ENCODE measurements at regions not wholly inside any gene's neighbourhood (a gene's known extent, or its start where the extent isn't known, plus 50 kb on each side); places are given as distances from the start of the nearest gene placed in this dataset.

- Histone ChIP-seq H3K36me3 (no peaks in the 10 kb centered on the region), H3K27me3 (ENCODE audit: insufficient read depth, low read depth, severe bottlenecking) (no peaks in the 10 kb centered on the region), H3K4me3 (ENCODE audit: low read depth, low read length) (no peak overlapping the region), H3K9me3 (ENCODE audit: severe bottlenecking) (no peaks in the 10 kb centered on the region), H3K27ac (no peak overlapping the region)
- DNase-seq = no peak
- no peak for TF ChIP-seq CTCF (IDR thresholded peaks at IDR 0.05; ENCODE audit: low read depth, low read length)
Measured at GRCh38 chr12:60437297-60437696, 841.5 kb downstream of the SLC16A7 start.

GRCh38 chr12:60441577-60441976 lies 845.7 kb downstream of the SLC16A7 start:
- no peaks in the 10 kb centered on the region for H3K36me3 ChIP-seq
- DNase-seq = no peak

GRCh38 chr12:60451457-60451856 lies 855.6 kb downstream of the SLC16A7 start:
- no peaks in the 10 kb centered on the region for H3K27me3 ChIP-seq (ENCODE audit: insufficient read depth, low read depth, severe bottlenecking)
- no peaks in the 10 kb centered on the region for H3K36me3 ChIP-seq
- TF ChIP-seq CTCF (IDR thresholded peaks at IDR 0.05; ENCODE audit: low read depth, low read length) = no peak
- no peaks in the 10 kb centered on the region for H3K9me3 ChIP-seq (ENCODE audit: severe bottlenecking)
- no peak for DNase-seq
- H3K4me3 ChIP-seq (ENCODE audit: low read depth, low read length) = no peak overlapping the region
- H3K27ac ChIP-seq = no peak overlapping the region

More at GRCh38 chr12:60441577-60441976, 845.7 kb downstream of the SLC16A7 start:
- TF ChIP-seq CTCF (IDR thresholded peaks at IDR 0.05; ENCODE audit: low read depth, low read length) = no peak
- Histone ChIP-seq H3K27ac (no peak overlapping the region), H3K27me3 (ENCODE audit: insufficient read depth, low read depth, severe bottlenecking) (no peaks in the 10 kb centered on the region), H3K4me3 (ENCODE audit: low read depth, low read length) (no peak overlapping the region), H3K9me3 (ENCODE audit: severe bottlenecking) (no peaks in the 10 kb centered on the region)

- no peak overlapping the region for H3K4me3 ChIP-seq (ENCODE audit: low read depth, low read length)
- no peaks in the 10 kb centered on the region for H3K27me3 ChIP-seq (ENCODE audit: insufficient read depth, low read depth, severe bottlenecking)
- H3K9me3 ChIP-seq (ENCODE audit: severe bottlenecking) = no peaks in the 10 kb centered on the region
- no peaks in the 10 kb centered on the region for H3K36me3 ChIP-seq
- DNase-seq = no peak
- no peak overlapping the region for H3K27ac ChIP-seq
- no peak for TF ChIP-seq CTCF (IDR thresholded peaks at IDR 0.05; ENCODE audit: low read depth, low read length)
Measured at GRCh38 chr12:60465060-60465459, 869.2 kb downstream of the SLC16A7 start.

- no peak overlapping the region for H3K4me3 ChIP-seq (ENCODE audit: low read depth, low read length)
- H3K27ac ChIP-seq = no peak overlapping the region
- H3K36me3 ChIP-seq = no peaks in the 10 kb centered on the region
- no peak for DNase-seq
- TF ChIP-seq CTCF (IDR thresholded peaks at IDR 0.05; ENCODE audit: low read depth, low read length) = no peak
- no peaks in the 10 kb centered on the region for H3K9me3 ChIP-seq (ENCODE audit: severe bottlenecking)
- H3K27me3 ChIP-seq (ENCODE audit: insufficient read depth, low read depth, severe bottlenecking) = no peaks in the 10 kb centered on the region
Measured at GRCh38 chr12:60468546-60468945, 872.7 kb downstream of the SLC16A7 start.

GRCh38 chr12:60475825-60476224 lies 880.0 kb downstream of the SLC16A7 start:
- no peaks in the 10 kb centered on the region for H3K27me3 ChIP-seq (ENCODE audit: insufficient read depth, low read depth, severe bottlenecking)
- DNase-seq = no peak
- no peak overlapping the region for H3K4me3 ChIP-seq (ENCODE audit: low read depth, low read length)
- no peaks in the 10 kb centered on the region for H3K9me3 ChIP-seq (ENCODE audit: severe bottlenecking)
- TF ChIP-seq CTCF (IDR thresholded peaks at IDR 0.05; ENCODE audit: low read depth, low read length) = no peak
- H3K27ac ChIP-seq = no peak overlapping the region
- H3K36me3 ChIP-seq = no peaks in the 10 kb centered on the region

Measured in WERI-Rb-1 (cell line).